Vagina (tissue), 2 donors: ENCODE measurements at regions not wholly inside any gene's neighbourhood (a gene's known extent, or its start where the extent isn't known, plus 50 kb on each side); places are given as distances from the start of the nearest gene placed in this dataset.

Experiments
- CTCF ChIP-seq, 3 experiments: fragments of 450-650 bp in 2 of 3; fragments of 200-600 bp in 1 of 3; sonication (generic) in 1 of 3; IDR thresholded peaks; one replicate each; pipeline ENCODE4 v1.5.1; 2017 to 2019; ENCODE audit warnings: antibody characterized with exemption in 3 of 3, mild to moderate bottlenecking in 2 of 3, moderate library complexity in 2 of 3
- POLR2A ChIP-seq, 2 donors: fragments of 450-650 bp; IDR thresholded peaks; one replicate each; pipeline ENCODE4 v1.6.1; 2017; ENCODE audit warnings: antibody characterized with exemption in 2 of 2, mild to moderate bottlenecking in 2 of 2, moderate library complexity in 2 of 2
- POLR2AphosphoS5 ChIP-seq, 2 donors: sonication (generic); formaldehyde crosslinking; IDR thresholded peaks; one replicate each; pipeline ENCODE4 v1.9.0; 2017; ENCODE audit warnings: antibody characterized with exemption in 2 of 2, mild to moderate bottlenecking in 2 of 2, low read depth in 1 of 2; ENCODE audit not compliant: insufficient read depth in 1 of 2

GRCh38 chr13:55437162-55437561 lies 1703.6 kb upstream of the PRR20A start:
- TF ChIP-seq CTCF (IDR thresholded peaks at IDR 0.05): no peak
- TF ChIP-seq POLR2AphosphoS5 (IDR thresholded peaks at IDR 0.05; ENCODE audit: insufficient read depth in 1 of 2, low read depth in 1 of 2): no peak
- no peak for TF ChIP-seq POLR2A (IDR thresholded peaks at IDR 0.05)
